Epithelial cell of proximal tubule (primary cell): ENCODE measurements at regions not wholly inside any gene's neighbourhood (a gene's known extent, or its start where the extent isn't known, plus 50 kb on each side); places are given as distances from the start of the nearest gene placed in this dataset.

Experiments used
- DNase-seq: peaks from one replicate; pipeline ENCODE4 v3.0.0-alpha.2; 2011; ENCODE audit warnings: low read depth
- H3K4me3 ChIP-seq: 2 replicates; pipeline ENCODE4 v1.5.1; 2011; ENCODE audit warnings: low read depth, mild to moderate bottlenecking, low read length
- CTCF ChIP-seq: conservative IDR thresholded peaks from 2 replicates; pipeline ENCODE4 v1.5.1; 2012; ENCODE audit warnings: low read depth, mild to moderate bottlenecking, low read length

DNA sequence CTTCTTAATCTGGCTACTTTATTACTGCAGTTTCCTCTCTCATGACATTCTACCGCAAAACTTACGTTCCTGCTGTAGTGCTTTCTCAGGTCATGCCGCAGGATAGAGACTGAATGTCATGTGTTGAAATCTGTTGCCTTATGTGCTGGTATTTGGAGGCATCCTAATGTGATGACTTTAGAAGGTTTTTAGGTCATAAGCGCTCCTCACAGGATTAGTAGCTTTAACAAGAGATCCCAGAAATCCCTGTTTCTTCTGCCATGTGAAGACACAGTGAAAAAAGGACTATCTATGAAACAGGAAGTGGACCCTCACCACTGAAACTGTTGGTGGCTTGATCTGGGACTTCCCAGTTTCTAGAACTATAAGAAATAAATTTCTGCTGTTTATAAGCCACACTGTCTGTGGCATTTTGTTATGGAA, 209.3 kb downstream of the LACC1 start:
- TF ChIP-seq CTCF, result no peak
- H3K4me3 ChIP-seq, result no peak overlapping the region
- no peak for DNase-seq

GRCh38 chr13:44089452-44089851, 209.7 kb downstream of the LACC1 start:
- no peak overlapping the region for H3K4me3 ChIP-seq
- DNase-seq, result no peak
- TF ChIP-seq CTCF, result no peak

DNA sequence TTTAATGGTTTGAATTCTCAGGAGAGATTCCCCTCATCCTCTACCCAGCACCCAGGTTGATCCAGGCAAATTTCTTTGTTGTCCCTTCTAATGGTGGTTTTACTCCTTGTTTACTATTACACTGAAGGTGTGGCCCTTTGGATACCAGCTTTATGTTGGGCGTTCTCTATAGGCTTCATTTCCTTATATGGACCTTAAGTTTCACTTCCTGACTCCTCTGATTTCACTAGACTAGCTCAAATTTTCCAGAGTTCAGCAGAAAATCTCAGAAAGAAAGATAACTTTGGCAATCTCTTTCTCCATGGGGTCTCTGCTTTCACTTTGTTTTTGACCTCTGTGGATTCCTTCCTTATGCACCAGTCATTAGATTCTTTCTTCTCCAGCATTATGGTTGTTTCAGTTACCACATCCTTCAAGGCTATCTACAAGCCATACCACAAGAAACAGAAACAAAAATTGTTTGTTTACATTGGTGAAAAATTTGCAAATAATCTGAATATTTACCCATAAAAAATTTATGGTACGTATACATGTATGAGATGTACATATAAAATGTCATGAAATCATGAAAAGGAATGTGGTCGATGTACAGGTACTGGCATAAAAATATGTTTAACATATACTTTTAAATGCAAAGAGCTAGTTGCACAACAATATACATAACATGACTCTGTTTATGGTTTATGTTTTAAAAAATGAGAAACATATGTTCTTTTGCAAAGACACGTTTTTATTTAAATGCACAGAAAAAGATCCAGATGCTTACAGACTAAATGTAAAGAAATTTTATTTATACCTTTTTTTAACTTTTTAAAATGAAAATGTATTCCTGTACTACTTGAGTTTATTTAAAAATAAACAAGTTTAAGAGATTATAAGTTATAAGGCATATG, 212.6 kb downstream of the LACC1 start:
- H3K4me3 ChIP-seq, result no peak overlapping the region
- no peak for TF ChIP-seq CTCF
- DNase-seq, result no peak

DNA sequence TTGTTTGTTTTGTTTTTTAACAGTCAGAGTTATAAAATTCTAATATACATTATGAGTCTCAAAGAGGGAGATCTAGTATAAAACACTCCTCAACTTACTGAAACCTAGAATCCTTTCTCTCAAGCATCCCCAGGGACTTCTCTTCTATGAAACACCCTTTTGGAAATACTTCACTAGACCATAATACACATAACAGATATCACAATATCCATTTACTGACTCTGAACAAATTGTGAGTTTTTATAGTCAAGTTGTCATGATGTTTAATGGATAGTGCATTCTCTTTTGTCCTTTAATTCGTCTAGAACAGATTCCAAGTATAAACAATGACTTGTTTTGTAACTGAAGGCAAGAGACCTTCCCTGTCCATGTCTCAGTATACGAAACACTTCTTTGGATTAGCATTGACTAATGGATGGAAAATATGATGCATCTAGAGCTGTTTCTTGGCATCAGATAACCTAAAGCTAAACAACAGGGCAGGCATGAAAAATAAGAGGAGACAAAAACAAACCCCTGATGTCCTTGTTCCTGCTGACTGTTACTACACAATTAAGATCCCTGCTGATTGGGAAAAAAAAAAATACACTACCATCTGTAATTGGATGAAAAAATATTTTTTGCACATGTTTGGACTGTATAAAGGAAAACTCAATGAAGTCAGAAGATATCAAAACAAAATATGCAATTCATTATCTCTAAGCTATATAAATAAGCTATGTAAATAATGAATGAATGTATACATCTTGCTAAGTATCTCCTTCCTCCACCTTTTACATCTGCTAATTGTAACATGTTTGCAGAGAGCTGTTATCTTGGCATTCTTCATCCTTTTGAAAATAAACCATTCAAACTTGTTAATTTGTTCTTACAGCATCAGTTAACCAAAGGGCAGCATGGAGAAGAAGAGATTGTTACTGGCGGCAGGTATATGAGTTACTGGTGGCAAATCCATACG, 214.2 kb downstream of the LACC1 start:
- TF ChIP-seq CTCF, result no peak
- DNase-seq, result no peak
- H3K4me3 ChIP-seq, result no peak overlapping the region

DNA sequence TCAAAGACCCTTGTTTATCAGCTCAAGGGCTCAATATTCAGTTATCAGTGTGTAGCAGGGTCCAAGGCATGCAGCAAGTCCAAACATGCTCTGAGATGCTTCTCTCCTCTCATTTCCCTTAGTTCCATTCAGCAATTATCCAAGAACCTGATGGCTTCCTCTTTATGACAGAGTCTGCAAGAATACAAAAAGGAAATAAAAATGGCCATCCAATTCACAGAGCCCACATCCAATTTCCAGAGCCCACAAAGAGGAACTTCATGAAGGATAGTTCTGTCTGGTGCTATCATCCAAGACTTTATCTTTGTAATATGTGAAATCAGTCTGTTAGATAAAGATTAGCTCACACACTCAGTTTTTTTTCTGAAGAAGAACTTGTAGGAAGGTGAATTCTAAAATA, 217.2 kb downstream of the LACC1 start:
- TF ChIP-seq CTCF, result no peak
- DNase-seq, result no peak
- no peak overlapping the region for H3K4me3 ChIP-seq

DNA sequence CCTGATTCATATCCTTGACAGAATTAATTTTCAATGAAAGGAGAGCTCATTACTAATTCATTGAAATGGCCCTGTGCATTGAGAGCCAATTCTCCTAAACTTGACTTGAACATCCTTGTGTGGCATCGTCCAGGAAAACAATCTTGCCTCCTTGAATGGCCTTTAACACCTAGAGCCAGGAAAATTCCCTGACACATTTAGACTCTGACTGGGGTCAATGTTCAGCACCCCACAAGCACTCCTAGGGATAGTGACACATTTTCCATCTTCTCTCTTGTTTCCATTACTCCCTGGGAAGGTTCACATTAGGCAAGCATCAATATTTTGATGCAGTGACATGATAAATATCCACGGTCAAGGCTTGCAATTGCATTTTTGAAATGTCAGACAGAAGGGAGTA, 218.9 kb downstream of the LACC1 start:
- no peak for DNase-seq
- H3K4me3 ChIP-seq, result no peak overlapping the region
- TF ChIP-seq CTCF, result no peak
